HG03342 (cell line): ENCODE measurements at regions not wholly inside any gene's neighbourhood (a gene's known extent, or its start where the extent isn't known, plus 50 kb on each side); places are given as distances from the start of the nearest gene placed in this dataset.

ENCODE experiments used
- ATAC-seq: cut with Tn5 transposase; IDR thresholded peaks from one replicate; pipeline ENCODE4 v1.9.1; 2021; ENCODE audit warnings: mild to moderate bottlenecking, moderate library complexity; ENCODE audit not compliant: unreplicated experiment

DNA sequence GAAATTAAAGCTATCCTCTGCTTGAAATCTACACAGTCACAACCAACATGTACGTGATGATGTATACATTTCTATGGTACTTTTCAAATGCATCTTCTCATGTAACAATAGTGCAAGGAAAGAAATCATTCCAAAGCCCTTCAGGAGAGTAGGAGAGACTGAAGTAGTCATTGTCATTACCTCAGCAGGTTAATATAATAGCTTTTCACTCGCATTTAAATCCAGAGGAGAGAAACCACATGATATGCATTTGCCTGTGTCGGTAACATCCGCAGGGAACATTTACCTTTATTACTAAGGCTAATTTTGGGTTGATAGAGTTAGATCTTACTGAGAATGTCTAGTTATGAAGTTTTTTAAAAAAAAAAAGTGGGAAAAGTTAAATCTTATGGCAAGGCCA is 186.6 kb upstream of the DTNBP1 start:
- no peak for ATAC-seq

DNA sequence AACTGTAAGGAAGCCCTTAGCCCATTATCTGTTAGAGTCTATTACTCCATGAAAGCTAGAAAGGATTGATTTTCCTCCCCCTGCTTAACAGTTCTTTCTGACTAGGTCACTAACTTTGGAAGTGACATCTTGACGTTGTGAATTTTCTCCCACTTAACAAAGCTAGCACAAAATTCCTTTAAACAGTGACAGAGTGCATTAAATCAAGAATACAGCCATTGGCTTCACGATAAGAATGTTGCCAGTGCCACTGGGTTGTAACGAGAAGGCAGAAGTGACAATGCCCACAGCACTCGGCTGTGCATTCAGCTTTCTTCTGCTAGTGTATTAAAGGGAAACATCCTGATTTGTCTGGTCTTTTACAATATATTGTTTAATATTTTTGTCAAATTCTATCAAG is 182.7 kb upstream of the DTNBP1 start:
- ATAC-seq, result no peak

DNA sequence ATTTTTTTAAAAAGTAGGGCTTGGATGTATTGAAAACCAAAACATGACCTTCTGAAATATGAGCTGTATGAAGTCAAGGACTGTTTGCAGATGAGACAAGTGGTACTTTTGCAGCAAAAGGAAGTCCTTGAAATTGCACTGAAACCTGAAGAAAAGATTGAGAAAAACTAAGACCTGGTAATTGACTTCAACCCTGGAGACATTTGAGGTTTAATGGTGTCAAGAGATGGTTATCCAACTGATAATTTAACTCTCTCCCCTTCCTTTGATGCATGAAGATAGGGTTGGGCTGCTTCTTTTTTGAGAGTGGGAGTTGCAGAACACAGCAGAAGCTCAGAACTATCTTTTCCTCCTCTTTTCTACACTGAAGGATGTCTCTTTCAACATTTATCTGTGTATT is 180.9 kb upstream of the DTNBP1 start:
- no peak for ATAC-seq

DNA sequence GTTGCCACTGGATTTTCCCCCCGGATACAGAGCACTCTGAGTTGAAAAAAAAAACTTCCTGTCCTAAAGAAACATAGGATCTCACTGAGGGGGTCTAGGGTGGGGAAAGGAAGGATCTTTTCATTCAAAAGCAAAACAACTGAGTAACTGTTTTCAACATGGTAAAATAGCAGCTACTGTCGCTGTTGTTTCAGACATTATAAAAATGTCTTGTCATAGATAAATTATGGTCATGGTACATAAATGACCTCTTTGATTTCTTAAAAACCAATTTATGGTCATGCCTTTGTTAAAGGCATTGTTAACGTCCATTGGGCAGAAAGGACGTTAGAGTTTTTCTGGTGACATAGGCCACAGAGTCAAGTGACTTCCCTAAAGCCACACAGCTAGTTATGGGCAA is 180.4 kb upstream of the DTNBP1 start:
- no peak for ATAC-seq

DNA sequence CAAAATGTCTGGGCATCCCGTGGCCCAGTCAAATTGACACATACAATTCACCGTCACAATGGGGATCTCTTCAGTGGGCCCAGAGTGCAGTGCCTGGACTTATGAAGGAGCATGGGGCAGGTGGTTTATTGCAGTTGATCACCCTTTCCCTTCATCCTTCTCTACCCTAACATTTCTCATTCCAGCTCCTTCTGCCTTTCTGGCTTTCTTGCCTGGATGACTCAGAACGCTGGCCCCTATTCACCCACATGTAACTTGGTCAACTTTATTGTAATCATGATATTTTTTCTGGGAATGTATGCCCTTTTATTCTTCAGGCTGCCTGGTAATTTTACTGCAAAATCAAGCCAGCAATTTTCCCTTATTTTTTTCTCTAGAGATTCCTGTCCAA is 179.9 kb upstream of the DTNBP1 start:
- no peak for ATAC-seq

DNA sequence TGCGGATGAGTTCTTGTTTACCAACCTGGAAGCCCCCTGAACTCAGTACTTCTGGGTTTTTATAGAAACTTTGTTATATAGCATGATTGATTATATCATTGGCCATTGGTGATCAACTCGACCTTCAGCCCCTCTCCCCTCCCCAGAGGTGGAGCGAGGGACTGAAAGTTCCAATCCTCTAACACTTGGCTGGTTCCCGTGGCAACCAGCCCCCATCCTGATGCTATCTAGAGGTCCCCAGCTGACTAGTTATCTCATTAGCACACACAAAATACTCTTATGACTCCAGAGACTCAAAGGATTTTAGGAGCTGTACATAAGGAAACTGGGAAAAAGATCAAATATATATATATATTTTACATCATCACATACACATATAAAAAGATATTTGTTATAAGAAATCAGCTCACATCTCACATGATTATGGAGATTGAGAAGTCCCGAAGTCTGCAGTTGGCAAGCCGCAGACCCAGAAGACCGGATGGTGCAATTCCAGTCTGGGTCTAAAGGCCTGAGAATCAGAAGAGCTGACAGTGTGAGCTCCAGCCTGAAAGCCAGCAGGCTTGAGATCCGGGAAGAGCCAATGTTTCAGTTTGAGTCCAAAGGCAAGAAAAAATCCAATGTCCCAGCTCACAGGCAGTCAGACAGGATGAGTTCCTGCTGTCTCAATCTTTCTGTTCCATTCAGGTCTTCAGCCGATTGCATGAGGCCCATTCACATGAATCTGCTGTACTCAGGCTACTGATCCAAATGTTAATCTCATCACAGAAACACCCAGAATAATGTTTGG is 179.3 kb upstream of the DTNBP1 start:
- no peak for ATAC-seq

DNA sequence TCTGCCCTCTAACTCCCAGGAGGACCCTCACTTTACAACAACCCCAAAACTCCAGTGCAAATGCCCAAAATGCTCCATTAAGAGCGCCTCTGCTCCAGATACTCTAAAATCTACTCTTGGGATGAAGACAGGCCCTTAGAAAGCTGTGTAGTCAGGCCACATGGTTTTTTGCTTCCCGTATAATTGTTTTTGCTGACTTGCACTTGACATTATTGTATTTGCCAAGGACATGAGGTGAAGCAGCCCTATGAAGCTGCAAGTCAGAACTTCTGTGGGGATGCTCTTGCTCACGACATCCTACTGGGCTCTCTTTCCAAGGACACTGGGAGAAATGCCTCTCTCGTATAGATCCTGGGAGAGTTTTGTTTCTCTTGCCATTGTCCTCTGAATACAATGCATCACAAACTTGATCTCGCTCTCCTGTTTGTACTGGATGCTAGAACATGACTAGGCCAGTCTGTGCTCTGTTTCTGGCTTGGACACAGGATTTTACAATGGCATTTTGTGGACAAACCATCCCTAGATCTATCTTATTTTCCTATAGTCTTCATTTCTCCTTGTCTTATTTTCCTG is 177.2 kb upstream of the DTNBP1 start:
- no peak for ATAC-seq

DNA sequence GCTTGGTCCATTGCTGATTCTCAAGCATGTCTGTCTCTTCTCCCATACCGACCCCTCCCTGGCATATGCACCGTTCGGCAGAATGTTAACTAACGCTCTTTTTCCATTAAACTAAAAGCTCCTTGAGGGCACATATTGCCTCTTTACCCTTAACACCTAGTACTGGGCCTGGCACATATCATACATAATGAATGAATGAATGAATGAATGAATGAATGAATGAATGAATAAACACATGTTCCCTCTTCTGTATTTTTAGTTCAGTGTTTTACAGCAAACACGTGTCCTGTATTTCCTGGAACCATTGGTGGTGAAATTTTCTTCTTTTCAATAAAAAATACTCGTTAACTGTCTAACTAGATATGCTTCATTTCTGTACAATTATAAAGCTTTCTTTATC is 174.4 kb upstream of the DTNBP1 start:
- no peak for ATAC-seq

DNA sequence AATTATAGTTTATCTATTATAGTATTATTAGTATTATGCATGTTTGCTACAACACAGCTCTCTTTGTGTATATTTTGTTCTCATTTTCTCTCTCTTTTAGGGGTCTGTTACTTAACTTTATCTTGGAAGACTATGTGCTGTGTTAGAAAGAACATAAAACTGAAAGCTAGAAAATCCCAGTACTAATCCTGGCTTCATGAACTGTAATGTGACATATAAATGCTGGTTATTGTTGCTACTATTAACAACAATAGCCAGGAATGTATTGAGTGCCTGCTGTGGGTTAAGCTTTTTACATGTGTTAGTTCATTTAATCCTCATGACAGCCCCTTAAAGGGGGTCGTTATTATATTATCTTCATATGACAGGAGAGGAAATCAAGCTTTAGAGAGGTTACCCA is 170.0 kb upstream of the DTNBP1 start:
- ATAC-seq, result no peak

DNA sequence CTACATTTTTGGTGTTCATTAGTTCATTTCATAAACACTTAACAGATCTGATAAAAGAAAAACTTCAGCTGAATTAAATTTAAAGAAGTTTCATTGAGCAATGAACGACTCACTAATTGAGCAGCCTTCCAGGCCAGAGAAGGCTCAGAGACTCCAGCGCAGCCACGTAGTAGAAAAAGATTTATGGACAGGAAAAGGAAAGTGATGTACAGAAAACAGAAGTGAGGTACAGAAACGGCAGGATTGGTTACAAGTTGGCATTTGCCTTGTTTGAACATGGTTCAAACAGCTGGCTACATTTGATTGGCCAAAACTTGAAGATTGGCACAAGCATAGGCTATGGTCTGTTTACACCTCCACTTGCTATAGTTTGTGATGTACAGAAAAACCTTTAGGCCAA is 166.3 kb upstream of the DTNBP1 start:
- no peak for ATAC-seq

DNA sequence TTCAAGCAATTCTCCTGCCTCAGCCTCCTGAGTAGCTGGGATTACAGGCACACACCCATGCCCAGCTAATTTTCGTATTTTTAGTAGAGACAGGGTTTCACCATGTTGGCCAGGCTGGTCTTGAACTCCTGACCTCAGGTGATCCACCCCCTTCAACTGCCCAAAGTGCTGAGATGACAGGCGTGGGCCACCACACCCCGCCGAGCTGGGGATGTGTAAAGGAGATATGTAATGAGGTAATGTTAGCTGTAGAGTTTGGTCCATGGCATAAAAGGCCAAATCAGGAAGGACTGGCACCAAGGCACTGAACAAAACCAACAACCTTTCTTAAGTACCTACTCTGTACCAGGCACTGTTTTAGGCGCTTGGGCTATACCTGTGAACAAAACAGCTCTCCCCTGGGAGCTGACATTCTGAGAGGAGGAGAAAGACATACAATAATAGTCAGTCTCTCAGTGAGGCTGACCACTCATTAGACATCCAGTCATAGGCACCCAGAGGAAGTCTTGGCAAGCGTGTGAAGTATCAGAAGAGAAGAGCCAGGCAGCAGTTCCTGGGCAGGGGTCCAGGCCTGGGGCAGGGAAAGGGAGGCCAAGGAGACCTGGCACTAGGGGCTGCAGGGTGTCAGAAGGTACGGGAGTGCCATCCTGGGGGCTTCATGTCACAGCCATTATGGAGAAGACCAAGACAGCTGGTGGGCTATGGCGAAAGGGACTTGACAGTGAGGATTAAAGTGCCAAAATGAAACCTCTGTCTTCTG is 164.8 kb upstream of the DTNBP1 start:
- no peak for ATAC-seq

DNA sequence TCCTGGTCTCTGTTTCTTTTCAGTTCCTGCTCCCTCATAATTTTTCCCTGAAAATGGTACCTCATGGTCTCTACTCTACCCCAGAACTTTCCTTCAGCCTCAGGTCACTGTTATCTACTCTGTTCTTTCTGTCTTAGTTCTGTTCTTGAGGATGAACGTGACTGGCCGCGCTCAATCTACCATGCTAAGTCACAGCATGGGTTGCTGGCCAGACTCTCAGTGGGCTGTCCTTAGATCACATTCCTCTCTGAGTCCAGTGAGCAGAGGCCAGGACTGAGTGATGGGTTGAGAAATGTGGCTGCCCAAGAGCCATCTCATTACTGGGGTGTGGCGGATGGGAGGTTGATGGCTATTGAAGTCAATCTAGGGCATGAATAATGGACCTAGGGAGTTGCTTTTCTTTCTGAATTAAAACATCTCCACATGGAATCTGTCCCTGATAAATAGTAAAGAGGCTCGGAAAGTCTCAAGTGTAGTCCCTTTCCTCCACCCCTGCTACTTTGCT is 164.0 kb upstream of the DTNBP1 start:
- no peak for ATAC-seq

DNA sequence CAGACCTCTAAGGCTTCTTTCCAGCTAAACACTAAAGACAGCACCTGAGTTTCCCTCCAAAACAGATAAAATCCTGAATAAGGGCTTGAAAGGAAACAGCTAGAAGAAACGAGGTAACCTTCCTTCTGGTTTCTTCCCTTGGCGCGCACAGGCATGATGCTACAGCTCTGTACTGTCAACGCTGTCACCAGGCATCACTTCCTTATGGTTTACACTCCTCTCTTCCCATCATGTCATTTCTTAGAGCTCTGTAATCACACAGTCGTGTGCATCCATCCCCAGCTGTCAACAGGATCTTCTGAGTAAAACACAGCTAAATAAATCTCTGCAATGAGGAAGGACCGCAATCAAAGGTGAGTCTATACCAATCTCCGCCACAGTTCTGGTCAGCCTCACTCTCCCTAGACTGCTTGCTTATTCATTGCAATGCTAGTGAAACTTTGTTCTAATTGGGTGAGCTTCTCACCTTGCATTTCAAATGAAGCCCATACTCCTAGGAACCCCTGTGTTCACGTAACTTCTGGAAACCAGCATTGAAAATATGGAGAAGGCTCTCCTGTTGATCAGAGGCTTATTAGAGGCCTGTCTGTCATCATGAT is 162.6 kb upstream of the DTNBP1 start:
- no peak for ATAC-seq

DNA sequence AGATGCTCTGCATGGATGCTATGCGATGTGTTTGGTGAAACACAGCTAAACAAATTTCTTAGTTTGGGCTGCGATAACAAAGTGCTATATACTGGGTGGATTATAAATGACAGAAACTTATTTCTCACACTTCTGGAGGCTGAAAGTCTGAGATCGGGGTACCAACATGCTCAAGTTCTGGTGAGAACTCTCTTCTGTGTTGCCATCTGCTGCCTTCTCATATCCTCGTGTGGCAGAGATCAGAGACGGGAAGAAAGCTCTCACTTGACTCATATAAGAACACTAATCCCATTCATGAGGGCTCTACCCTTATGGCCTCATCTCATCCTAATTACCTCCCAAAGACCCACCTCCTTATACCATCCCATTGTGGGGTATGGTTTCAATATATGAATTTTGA is 162.0 kb upstream of the DTNBP1 start:
- no peak for ATAC-seq

DNA sequence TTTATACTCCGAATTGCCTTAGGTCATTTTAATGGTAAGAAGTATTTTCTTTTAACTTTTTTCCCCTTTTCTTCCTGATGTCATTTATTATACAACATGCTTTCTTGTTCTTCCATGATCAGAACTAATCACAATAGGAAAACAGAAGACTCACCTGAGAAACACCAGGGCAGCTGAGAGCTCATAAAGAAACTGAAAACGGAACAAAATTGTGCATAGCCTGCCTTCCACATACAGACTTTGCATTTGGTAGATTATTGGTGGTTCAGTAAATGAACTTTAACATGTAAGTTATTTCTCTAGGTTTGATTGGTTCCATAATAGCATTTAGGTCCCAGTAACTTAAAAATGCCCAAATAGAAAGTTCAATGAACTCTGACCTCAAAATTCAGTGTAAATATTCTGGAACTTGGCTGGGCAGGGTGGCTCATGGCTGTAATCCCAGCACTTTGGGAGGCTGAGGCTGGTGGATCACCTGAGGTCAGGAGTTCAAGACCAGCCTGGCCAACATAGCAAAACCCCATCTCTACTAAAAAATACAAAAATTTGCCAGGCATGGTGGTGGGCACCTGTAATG is 161.1 kb upstream of the DTNBP1 start:
- peak; percentile 85 for ATAC-seq

DNA sequence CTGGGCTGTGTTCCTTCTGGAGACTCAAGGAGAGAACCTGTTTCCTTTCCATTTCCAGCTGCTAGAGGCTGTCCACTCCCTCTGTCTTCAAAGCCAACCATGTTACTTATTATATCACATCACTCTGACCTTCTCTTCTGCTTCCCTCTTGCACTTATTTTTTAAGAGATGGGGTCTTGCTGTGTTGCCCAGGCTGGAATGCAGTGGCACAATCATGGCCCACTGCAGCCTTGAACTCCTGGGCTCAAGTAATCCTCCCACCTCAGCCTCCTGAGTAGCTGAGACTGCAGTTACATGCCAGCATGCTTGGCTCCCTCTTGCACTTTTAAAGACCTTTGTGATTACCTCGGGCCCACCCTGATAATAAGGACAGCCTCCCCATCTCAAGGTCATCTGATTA is 160.0 kb upstream of the DTNBP1 start:
- no peak for ATAC-seq

DNA sequence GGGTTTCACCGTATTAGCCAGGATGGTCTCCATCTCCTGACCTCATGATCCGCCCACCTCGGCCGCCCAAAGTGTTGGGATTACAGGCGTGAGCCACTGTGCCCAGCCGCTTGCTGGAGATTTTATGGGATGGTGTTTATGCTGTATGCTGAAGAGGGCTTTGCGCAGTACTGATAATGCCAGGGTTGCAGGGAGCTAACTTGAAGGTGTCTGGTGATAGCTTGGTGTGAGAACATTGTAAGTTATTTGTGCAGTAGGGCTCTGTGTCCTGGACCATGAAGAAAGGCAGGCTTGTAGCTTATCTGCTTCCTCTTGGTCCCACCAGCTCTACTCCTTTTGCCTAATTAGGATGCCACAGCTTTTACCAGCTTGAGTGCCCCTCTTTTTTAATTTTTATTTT is 157.0 kb upstream of the DTNBP1 start:
- no peak for ATAC-seq

DNA sequence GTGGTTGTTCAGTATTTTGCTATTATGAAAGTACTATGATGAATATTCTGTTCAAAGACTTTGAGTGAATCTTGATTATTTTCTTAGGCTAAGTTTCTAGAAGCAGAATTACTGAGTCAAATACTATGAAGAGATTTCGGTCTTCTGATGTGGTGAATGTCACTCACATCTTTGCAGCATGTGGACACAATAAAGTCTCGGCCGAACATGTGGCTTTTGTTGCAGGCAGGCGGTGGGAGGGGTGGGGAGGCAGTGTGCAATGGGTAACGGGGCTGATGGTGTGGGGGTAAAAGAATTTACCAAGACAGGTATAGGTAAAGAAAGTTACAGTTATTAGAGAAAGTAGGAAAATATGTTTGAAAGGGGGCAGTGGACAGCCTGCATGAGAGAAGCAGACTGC is 156.4 kb upstream of the DTNBP1 start:
- no peak for ATAC-seq

DNA sequence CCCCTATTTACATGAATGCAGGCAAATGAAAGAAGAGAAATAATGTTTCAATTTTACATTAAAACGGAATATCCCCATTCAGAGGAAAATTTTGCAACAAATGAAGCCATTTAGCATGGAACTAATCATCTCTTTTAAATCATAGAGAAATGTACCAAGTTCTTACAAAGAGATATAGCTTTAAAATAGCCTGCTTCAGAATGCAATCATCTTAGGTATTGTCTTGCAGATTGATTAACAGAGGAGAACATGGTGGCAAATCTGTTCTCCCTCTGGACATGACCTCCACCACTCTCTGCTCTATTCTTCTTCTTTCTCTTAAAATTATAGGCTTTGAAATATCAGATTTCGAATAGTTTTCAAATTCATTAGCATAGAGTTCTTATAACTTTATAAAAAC is 155.7 kb upstream of the DTNBP1 start:
- ATAC-seq, result no peak

DNA sequence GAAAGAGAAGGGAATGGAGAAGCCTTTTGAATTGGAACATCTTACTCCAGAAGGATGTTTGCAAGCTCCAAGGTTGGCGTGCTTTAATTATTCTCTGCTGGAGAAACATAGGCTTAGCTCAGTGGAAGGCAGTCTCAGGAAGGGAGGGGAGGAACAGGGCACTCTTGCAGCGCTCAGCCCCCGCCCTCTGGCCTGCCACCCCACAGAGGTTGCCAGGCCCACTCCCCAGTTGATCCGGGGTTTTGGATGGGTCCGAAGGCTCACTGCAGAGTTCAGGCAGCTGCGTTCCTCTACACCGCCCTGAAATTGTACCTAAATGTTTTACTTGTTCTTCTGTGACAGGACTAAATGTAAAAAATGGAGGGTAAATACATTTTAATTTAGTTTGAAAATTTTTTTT is 155.2 kb upstream of the DTNBP1 start:
- ATAC-seq, result no peak

DNA sequence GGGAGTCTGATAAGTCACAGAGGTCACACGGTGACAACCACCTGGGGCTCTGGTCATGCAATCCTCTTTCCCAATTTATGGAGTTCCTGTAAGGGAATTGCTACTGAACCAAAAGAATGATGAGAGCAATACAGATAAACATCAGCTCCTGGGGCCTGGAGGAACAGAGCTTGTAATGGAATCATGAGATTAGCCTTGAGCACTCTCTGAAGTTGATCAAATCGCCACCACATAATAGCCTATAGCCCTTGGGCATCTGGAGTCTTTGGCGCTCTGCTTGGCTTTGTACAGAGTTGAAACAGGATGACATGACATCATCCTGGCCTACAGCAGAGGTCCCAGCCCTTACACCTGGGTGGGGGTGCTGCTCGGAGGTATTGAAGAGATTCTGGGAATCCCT is 154.3 kb upstream of the DTNBP1 start:
- no peak for ATAC-seq
